ENCODE measurements at regions not wholly inside any gene's neighbourhood (a gene's known extent, or its start where the extent isn't known, plus 50 kb on each side); places are given as distances from the start of the nearest gene placed in this dataset.

DNA sequence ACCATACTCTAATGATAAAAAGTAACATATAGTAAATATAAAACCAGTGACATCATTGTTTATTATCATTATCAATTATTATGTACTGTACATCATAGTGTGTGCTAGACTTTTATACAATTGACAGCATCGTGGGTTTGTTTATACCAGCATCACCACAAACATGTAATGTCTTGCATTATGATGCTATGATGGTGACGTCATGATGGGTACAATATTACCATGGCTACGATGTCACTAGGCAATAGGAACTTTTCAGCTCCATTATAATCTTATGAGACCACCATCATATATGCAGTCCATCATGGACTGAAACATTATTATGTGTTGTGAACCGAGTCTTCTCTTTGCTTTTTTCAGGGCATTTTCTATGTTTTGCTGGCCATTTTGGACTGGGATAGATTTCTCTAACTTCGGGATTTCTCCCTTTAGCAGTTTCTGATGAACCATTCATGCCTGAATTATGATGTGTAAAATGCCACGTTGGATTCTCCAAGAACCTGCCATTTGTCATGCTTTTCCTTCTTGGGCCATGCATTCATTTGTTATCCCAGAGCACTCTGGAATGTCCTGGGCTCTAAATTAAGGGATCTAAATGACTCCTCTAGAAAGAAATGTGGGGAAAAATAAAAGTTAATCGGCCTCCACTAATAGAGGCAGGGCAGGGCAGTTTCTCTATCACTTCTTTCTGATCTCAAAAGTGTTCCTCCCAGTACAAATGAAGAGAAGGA lies 325.6 kb upstream of the TNP1 start:
- Histone ChIP-seq H3K79me2 (ENCODE audit: insufficient read depth, low read depth, low read length) (no peaks in the 10 kb centered on the region), H3K4me3 (ENCODE audit: low read depth, low read length, poor library complexity, severe bottlenecking) (no peak overlapping the region), H3K27ac (ENCODE audit: low read depth, low read length, poor library complexity, severe bottlenecking) (no peak overlapping the region), H4K20me1 (ENCODE audit: insufficient read depth, low read length) (no peaks in the 10 kb centered on the region), H2AFZ (ENCODE audit: low read length) (no peak overlapping the region), H3K4me1 (ENCODE audit: insufficient read depth, low read length, poor library complexity, severe bottlenecking) (no peaks in the 10 kb centered on the region), H3K36me3 (ENCODE audit: insufficient read depth, low read length) (no peaks in the 10 kb centered on the region), H3K9me2 (ENCODE audit: insufficient read depth, low read length) (no peaks in the 10 kb centered on the region), H3K9me3 (ENCODE audit: low read length) (no peaks in the 10 kb centered on the region), H3K4me2 (ENCODE audit: low read length) (no peak overlapping the region)
- BruUV-seq (replicated peaks) = no TSS peak
- intact Hi-C loops (cut with micrococcal nuclease; ENCODE audit: unreplicated experiment) = no loop called here
- DNase-seq (ENCODE audit: low spot score) = no peak
- CTCF ChIA-PET (ENCODE audit: unreplicated experiment) = no interaction called here
- TF ChIP-seq EZH2phosphoT487 (IDR thresholded peaks at IDR 0.05; ENCODE audit: borderline replicate concordance, low read depth, low read length) = no peak
- TF ChIP-seq, protein P1, sequence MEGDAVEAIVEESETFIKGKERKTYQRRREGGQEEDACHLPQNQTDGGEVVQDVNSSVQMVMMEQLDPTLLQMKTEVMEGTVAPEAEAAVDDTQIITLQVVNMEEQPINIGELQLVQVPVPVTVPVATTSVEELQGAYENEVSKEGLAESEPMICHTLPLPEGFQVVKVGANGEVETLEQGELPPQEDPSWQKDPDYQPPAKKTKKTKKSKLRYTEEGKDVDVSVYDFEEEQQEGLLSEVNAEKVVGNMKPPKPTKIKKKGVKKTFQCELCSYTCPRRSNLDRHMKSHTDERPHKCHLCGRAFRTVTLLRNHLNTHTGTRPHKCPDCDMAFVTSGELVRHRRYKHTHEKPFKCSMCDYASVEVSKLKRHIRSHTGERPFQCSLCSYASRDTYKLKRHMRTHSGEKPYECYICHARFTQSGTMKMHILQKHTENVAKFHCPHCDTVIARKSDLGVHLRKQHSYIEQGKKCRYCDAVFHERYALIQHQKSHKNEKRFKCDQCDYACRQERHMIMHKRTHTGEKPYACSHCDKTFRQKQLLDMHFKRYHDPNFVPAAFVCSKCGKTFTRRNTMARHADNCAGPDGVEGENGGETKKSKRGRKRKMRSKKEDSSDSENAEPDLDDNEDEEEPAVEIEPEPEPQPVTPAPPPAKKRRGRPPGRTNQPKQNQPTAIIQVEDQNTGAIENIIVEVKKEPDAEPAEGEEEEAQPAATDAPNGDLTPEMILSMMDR (conservative IDR thresholded peaks at IDR 0.05; ENCODE audit: low read length) = no peak
- POLR2A ChIA-PET = interaction anchor here (0.6 kb wide), 1 partner anchor 732 kb away, joined by 4 read pairs; no protein-coding TSS in a partner anchor

DNA sequence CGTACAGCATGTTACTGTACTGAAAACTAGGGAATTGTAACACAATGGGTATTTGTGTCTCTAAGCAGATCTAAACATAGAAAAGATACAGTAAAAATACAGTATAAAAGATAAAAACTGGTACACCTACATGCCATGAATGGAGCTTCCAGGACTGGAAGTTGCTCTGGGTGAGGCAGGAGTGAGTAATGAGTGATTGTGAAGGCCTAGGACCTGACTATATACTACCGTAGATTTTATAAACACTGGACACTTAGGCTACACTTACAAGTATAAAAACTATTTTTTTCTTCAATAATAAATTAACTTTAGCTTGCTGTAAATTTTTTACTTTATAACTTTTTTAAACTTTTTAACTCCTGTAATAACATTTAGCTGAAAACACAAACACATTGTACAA lies 324.4 kb upstream of the TNP1 start:
- Histone ChIP-seq H3K27ac (ENCODE audit: low read depth, low read length, poor library complexity, severe bottlenecking) (no peak overlapping the region), H3K36me3 (ENCODE audit: insufficient read depth, low read length) (no peaks in the 10 kb centered on the region), H3K4me3 (ENCODE audit: low read depth, low read length, poor library complexity, severe bottlenecking) (no peak overlapping the region), H3K9me2 (ENCODE audit: insufficient read depth, low read length) (no peaks in the 10 kb centered on the region), H3K4me1 (ENCODE audit: insufficient read depth, low read length, poor library complexity, severe bottlenecking) (no peaks in the 10 kb centered on the region), H3K4me2 (ENCODE audit: low read length) (no peak overlapping the region), H2AFZ (ENCODE audit: low read length) (no peak overlapping the region), H3K79me2 (ENCODE audit: insufficient read depth, low read depth, low read length) (no peaks in the 10 kb centered on the region), H4K20me1 (ENCODE audit: insufficient read depth, low read length) (no peaks in the 10 kb centered on the region), H3K9me3 (ENCODE audit: low read length) (no peaks in the 10 kb centered on the region)
- ChIA-PET CTCF (ENCODE audit: unreplicated experiment) (no interaction called here), POLR2A (interaction anchor here (0.6 kb wide), 1 partner anchor 10 kb away, joined by 4 read pairs; no protein-coding TSS in a partner anchor)
- no peak for TF ChIP-seq EZH2phosphoT487 (IDR thresholded peaks at IDR 0.05; ENCODE audit: borderline replicate concordance, low read depth, low read length)
- TF ChIP-seq, protein P1 (conservative IDR thresholded peaks at IDR 0.05; ENCODE audit: low read length) = no peak
- no peak for DNase-seq (ENCODE audit: low spot score)
- BruUV-seq (replicated peaks) = no TSS peak
- intact Hi-C loops (cut with micrococcal nuclease; ENCODE audit: unreplicated experiment) = no loop called here

DNA sequence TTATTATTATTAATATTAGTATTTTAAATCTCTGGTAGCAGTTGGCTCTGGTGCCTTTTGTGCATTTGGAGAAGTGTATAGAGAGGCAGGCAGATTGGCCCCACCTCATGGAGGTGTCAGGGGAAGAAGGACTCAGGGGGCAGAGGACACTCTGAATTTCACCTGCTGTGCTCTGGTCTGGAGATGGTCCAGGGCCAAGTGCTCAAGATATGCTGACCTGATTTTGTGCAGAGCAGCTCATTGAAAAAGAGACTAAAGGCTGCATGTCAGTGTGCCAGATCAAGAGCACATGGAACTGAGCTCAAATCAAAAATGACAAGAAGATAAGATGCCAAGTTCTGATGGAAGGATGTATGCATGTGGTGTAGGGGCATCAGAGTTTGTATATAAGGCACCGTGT lies 323.6 kb upstream of the TNP1 start:
- BruUV-seq (replicated peaks) = no TSS peak
- H3K4me2 ChIP-seq (ENCODE audit: low read length) = no peak overlapping the region
- H2AFZ ChIP-seq (ENCODE audit: low read length) = no peak overlapping the region
- H3K27ac ChIP-seq (ENCODE audit: low read depth, low read length, poor library complexity, severe bottlenecking) = no peak overlapping the region
- no peak for DNase-seq (ENCODE audit: low spot score)
- intact Hi-C loops (cut with micrococcal nuclease; ENCODE audit: unreplicated experiment) = no loop called here
- no peaks in the 10 kb centered on the region for H3K9me3 ChIP-seq (ENCODE audit: low read length)
- H3K4me1 ChIP-seq (ENCODE audit: insufficient read depth, low read length, poor library complexity, severe bottlenecking) = no peaks in the 10 kb centered on the region
- no peaks in the 10 kb centered on the region for H3K36me3 ChIP-seq (ENCODE audit: insufficient read depth, low read length)
- ChIA-PET CTCF (ENCODE audit: unreplicated experiment) (no interaction called here), POLR2A (interaction anchor here (0.7 kb wide), 1 partner anchor 10 kb away, joined by 3 read pairs; no protein-coding TSS in a partner anchor)
- no peaks in the 10 kb centered on the region for H4K20me1 ChIP-seq (ENCODE audit: insufficient read depth, low read length)
- no peaks in the 10 kb centered on the region for H3K9me2 ChIP-seq (ENCODE audit: insufficient read depth, low read length)
- TF ChIP-seq, protein P1 (conservative IDR thresholded peaks at IDR 0.05; ENCODE audit: low read length) = no peak
- TF ChIP-seq EZH2phosphoT487 (IDR thresholded peaks at IDR 0.05; ENCODE audit: borderline replicate concordance, low read depth, low read length) = no peak
- H3K79me2 ChIP-seq (ENCODE audit: insufficient read depth, low read depth, low read length) = no peaks in the 10 kb centered on the region
- H3K4me3 ChIP-seq (ENCODE audit: low read depth, low read length, poor library complexity, severe bottlenecking) = no peak overlapping the region
